GM19240 (cell line): ENCODE measurements at regions not wholly inside any gene's neighbourhood (a gene's known extent, or its start where the extent isn't known, plus 50 kb on each side); places are given as distances from the start of the nearest gene placed in this dataset.

Experiments used
- DNase-seq: peaks from one replicate; pipeline ENCODE4 v3.0.0; 2011; ENCODE audit warnings: low spot score; ENCODE audit not compliant: insufficient read length

DNA sequence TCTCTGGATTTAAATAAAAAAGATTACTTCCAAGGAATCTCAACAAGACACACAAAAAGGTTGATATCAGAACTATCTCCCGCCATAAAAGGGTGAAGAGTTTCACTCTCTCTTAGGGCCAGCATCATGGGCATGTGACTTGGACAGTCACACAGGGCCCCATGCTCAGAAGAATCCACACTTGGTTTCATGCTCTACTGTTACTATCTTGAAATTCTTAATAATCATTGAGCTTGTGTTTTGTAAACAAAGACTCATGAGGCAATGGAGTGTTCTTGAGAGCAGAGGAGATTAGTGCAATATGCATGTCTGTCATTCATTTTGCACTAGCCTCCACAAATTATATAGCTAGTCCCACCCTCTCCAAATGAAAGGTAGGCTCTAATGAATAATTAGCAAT, 58.4 kb downstream of the HMHB1 start:
- DNase-seq, result no peak

- DNase-seq, result no peak
Measured at GRCh38 chr5:143870871-143871632, 59.1 kb downstream of the HMHB1 start.

GRCh38 chr5:143871672-143872071, 59.7 kb downstream of the HMHB1 start:
- DNase-seq, result no peak

DNA sequence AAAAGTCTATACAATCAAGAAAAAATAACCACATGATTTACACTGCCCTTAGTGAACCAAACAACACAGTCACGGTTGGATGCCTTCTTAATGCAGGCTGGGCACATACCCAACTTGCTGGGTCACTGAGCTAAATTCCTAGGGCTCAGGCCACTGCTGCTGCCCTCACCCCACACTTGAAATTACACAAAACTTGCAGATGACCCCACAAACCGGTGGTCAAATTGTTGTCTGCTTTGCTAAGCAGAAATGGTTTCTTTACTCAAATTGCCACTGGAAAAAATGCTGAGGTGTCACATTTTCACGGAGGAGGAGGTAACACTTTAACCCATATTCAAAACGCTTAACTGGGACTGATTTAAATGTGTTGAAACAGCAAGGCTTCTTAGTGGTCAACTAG, 62.4 kb downstream of the HMHB1 start:
- DNase-seq, result no peak

GRCh38 chr5:143877196-143877595, 65.2 kb downstream of the HMHB1 start:
- no peak for DNase-seq

DNA sequence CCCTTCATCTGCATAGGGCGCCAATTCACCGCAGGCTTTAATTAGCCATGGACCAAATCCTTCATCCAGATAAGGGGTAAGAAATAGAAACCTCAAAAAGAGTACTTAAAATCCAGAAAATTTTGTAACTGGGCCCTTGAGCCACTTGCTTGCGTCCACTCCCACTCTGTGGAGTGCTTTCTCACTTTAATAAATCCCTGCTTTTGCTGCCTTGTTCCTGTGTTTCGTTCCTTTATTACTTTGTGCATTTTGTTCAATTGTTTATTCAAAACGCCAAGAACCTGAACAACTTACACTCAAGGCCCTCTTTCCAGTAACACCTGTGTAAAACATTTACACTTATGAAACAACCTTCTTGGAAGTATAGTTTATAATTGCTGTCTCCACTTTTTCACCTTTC, 66.5 kb downstream of the HMHB1 start:
- no peak for DNase-seq

- no peak for DNase-seq
Measured at GRCh38 chr5:143879646-143880045, 67.7 kb downstream of the HMHB1 start.

GRCh38 chr5:143880178-143880577, 68.2 kb downstream of the HMHB1 start:
- DNase-seq, result no peak

DNA sequence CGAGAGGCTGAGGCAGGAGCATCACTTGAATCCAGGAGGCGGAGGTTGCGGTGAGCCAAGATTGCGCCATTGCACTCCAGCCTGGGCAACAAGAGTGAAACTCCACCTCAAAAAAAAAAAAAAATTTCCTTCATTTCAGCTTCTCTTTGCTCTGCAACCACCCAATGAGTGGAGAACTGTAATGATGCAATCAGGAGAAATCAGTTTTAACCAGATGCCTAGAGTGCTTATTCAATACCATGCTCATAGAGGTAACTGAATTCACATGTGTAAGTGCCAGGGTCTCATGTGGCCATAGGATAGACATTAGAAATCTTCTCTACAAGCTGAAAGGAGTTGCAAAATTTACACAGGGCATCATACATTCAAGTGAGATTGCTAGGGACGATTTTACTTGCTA, 70.6 kb downstream of the HMHB1 start:
- DNase-seq, result no peak

DNA sequence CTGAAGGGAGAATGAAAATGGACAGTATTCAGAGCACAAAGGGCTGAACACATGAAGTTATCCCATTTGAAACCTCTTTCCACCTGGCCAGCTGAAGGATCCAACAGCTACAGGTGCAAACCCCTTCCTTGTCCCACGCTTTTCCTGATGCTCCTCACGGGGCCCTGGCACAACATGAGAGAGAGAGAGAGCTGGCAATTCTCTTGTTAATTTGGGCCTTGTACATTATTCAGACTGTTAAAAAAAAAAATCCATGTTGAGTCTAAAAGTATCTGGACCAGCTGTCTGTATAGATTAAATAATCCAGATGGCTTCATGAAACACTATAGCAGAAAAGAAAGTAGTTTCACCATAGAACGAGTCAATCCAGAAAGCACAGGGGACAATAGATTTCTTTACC, 74.1 kb downstream of the HMHB1 start:
- no peak for DNase-seq

DNA sequence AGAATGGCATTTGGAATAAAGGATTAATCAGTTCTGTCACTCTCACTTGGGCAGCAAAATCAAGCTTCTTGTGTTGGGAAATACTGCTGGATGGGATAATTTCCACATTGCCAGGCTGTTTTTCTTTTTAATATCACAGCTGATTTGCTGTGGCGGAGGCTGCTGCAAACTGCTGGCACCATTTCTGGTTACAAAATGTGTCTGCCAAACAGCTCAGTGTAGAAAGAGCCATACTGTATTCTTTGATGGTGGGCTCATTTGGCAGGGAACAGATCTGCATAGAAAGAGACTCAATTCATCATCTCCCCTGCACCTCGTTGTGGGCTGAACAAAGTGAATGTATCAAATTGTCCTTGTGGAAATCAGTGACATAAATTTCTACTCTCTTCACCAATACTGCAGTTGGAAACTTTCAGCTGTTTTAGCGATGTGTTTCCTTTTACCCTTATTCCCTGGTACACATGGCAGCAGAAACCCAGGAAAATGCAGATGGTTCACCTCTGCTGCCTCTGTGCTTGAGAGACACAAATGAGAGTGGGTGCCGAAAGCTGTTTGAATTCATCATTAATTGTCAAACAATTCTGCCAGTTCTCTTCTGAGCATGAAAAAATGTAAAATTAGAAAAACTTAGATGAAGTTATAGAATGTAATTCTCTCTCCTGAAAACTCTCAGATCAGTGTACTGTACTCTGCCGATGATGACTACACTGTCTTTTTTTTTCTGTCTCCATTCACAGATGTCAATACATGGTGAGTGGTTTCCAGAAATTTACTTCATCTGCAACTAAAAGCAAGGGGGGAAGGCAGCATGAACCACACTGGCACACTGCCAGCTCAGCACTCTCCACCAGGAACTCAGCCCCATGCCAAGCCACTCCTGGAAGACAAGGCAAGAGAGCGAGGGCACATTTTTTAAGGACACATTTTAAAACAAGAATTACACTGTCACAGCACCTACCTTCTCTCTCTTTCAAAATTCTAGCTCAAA, 75.0 kb downstream of the HMHB1 start:
- no peak for DNase-seq

DNA sequence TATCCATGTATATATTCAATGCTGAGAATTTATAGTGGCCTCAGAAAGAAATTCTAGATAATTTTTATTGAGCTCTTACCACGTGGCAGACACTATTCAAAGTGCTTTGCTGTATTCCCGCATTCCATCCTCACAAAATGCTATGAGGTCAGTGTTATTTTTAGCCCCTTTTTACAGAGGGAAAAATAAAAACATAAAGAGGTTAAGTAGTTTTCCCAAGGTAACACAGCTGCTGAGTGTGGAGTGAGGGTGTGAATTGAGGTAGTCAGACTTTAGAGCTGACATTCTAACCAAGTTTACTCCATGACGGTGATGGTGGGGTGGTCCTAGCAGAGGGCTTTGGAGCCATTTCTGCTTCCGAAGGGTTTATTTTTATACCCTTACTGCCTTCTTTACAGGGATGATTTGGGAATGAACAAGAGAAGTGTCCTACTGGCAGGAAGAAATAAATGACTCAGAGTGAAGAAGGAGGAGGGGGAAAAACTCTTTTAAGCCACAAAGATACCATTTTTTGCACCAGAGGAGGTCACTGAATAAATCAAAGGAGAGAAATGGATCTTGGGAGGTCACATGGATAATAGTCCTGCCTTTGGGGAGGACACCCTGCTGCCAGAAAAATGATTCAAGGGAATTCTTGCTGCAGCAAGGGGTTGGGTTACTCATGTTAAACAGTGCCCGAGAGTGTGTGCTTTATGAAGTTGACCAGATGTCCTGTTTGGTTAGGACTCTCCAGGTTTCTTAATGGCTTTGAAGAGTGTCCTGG, 76.1 kb downstream of the HMHB1 start:
- no peak for DNase-seq

GRCh38 chr5:143888912-143889311, 77.0 kb downstream of the HMHB1 start:
- no peak for DNase-seq

DNA sequence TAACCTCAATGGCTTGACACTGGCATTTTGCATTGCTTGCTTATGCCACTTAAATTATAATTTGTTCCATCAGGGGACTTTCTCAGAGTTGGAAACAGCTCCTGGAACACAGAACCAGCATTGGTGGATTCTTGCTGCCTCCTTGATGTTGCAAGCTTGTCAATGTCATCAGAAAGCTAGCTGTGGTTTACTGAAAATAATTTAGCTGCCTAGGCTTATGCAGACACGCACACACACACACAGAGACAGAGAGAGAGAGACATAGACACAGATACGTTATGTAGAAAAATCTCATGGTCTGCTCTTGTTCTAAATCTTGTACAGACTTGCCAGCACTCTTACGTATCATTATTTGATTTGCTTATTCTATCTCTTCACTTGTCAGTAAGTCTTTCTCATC, 78.0 kb downstream of the HMHB1 start:
- no peak for DNase-seq

DNA sequence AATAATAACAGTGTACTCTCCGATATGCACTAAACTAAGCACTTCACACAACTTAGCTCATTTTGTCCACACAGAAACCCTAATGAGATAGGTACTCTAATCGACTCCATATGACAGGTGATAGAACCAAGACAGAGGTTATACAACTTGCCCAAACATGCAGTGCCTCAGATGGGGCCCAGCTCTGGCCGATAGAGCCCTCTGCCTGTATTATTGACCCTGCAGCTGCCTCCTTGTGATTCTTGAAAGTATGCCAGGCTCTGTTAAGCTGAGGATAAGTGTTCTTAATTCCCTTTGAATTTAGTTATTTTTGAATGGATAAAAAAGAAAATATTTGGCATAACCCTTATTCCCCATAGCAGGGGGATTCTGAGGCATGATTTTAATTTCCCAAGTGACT, 78.5 kb downstream of the HMHB1 start:
- no peak for DNase-seq

- DNase-seq, result no peak
Measured at GRCh38 chr5:143892271-143892670, 80.3 kb downstream of the HMHB1 start.

DNA sequence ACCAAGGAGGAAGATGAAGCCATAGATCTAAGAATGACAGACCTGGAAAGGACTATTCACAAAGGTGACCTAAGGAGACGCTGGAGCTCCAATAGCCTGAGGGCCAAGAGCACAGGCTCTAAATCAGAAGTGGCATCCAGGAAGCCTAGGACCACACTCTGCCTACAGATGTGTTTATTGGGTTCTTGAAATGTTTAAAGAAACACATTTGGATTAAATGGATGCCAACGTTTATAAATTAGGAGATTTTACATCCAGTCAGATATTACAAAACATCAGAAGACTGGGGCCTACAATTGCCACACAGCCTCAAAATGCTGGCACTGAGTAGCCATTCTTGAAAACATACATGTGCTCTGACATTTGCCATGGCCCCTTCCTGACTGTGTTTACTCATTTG, 80.9 kb downstream of the HMHB1 start:
- DNase-seq, result no peak

- DNase-seq, result no peak
Measured at GRCh38 chr5:143893638-143894037, 81.7 kb downstream of the HMHB1 start.

- DNase-seq, result no peak
Measured at GRCh38 chr5:143896516-143896915, 84.6 kb downstream of the HMHB1 start.

DNA sequence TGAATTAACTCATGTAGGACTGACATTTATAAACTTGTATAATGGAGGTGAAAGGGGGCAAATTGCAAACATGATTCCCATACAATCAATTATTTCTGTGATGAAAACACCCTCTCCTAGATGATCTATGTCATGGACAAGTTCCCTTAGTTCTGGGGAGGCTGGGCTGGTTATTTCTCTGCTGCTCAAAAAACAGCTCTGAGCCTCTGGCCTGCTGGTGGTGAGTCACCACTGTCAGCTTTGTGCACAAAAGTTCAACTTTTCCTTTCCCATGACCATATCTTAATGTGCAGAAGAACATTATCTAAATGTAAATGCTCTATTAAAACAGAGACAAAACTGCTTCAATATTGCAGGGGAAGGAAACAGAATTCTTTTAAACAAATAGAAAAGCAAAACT, 85.0 kb downstream of the HMHB1 start:
- no peak for DNase-seq

DNA sequence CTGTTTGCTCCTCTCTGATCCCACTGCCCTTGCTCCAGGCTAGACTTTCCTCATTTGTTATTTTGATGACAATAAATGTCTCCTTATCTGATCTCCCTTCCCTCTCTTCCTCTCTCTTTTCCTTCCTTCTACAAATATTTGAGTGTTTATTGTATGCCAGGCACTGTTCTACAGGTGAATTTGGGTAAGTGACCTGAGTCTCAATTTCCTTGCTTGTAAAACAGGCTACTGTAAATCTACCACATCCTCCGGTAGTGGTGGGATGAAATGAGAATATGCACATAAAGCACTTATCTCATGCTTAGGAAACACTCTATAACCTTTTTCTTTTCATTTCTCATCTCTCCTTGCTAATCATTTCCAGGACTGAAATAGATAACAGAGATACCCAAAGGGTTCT, 86.4 kb downstream of the HMHB1 start:
- no peak for DNase-seq
